ENCODE measurements at regions not wholly inside any gene's neighbourhood (a gene's known extent, or its start where the extent isn't known, plus 50 kb on each side); places are given as distances from the start of the nearest gene placed in this dataset.

DNA sequence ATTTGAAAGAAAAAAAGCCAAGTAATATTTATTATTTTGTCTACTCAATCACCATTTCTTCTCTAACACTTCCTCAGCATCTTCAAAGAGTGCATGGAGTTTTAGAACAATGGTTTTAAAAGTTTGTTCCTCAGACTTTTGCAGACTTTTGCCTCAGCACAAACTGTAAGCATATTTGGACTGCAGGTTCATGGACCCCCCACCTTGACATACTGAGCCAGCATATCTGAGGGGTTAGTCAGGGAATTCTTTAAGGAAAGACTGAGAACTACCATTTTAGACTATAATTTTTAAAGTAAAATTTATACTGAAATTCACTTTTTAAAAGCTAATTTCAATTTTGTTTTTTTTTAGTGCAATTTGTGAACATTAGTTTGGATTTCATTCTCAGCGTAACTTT, 1676.8 kb upstream of the PCDH20 start:
- H3K27ac ChIP-seq (ENCODE audit: low read depth, low read length): no peak overlapping the region
- H3K4me3 ChIP-seq (ENCODE audit: low read depth, low read length): no peak overlapping the region
- no peaks in the 10 kb centered on the region for H3K27me3 ChIP-seq (ENCODE audit: insufficient read depth, low read length)
- H3K36me3 ChIP-seq (ENCODE audit: insufficient read depth, low read length): no peaks in the 10 kb centered on the region
- H3K4me1 ChIP-seq (ENCODE audit: control insufficient read depth, insufficient read depth, low read length, unreplicated experiment): no peaks in the 10 kb centered on the region
- H2AFZ ChIP-seq (ENCODE audit: low read length, unreplicated experiment): no peak overlapping the region
- H3K79me2 ChIP-seq (ENCODE audit: control insufficient read depth, insufficient read depth, low read length, unreplicated experiment): no peaks in the 10 kb centered on the region

GRCh38 chr13:63090524-63090923, 1674.9 kb upstream of the PCDH20 start:
- Histone ChIP-seq H3K4me3 (ENCODE audit: low read depth, low read length) (no peak overlapping the region), H3K36me3 (ENCODE audit: insufficient read depth, low read length) (no peaks in the 10 kb centered on the region), H2AFZ (ENCODE audit: low read length, unreplicated experiment) (no peak overlapping the region), H3K4me1 (ENCODE audit: control insufficient read depth, insufficient read depth, low read length, unreplicated experiment) (no peaks in the 10 kb centered on the region), H3K27ac (ENCODE audit: low read depth, low read length) (no peak overlapping the region), H3K79me2 (ENCODE audit: control insufficient read depth, insufficient read depth, low read length, unreplicated experiment) (no peaks in the 10 kb centered on the region), H3K27me3 (ENCODE audit: insufficient read depth, low read length) (no peaks in the 10 kb centered on the region)

GRCh38 chr13:63088226-63088625, 1672.6 kb upstream of the PCDH20 start:
- H3K4me1 ChIP-seq (ENCODE audit: control insufficient read depth, insufficient read depth, low read length, unreplicated experiment): no peaks in the 10 kb centered on the region
- no peak overlapping the region for H3K27ac ChIP-seq (ENCODE audit: low read depth, low read length)
- no peak overlapping the region for H3K4me3 ChIP-seq (ENCODE audit: low read depth, low read length)
- H3K36me3 ChIP-seq (ENCODE audit: insufficient read depth, low read length): no peaks in the 10 kb centered on the region
- no peaks in the 10 kb centered on the region for H3K27me3 ChIP-seq (ENCODE audit: insufficient read depth, low read length)
- no peaks in the 10 kb centered on the region for H3K79me2 ChIP-seq (ENCODE audit: control insufficient read depth, insufficient read depth, low read length, unreplicated experiment)
- H2AFZ ChIP-seq (ENCODE audit: low read length, unreplicated experiment): no peak overlapping the region

- no peaks in the 10 kb centered on the region for H3K79me2 ChIP-seq (ENCODE audit: control insufficient read depth, insufficient read depth, low read length, unreplicated experiment)
- H3K27me3 ChIP-seq (ENCODE audit: insufficient read depth, low read length): no peaks in the 10 kb centered on the region
- H3K27ac ChIP-seq (ENCODE audit: low read depth, low read length): no peak overlapping the region
- H3K36me3 ChIP-seq (ENCODE audit: insufficient read depth, low read length): no peaks in the 10 kb centered on the region
- no peaks in the 10 kb centered on the region for H3K4me1 ChIP-seq (ENCODE audit: control insufficient read depth, insufficient read depth, low read length, unreplicated experiment)
- no peak overlapping the region for H3K4me3 ChIP-seq (ENCODE audit: low read depth, low read length)
- H2AFZ ChIP-seq (ENCODE audit: low read length, unreplicated experiment): no peak overlapping the region
Observed at GRCh38 chr13:63086286-63086685, 1670.6 kb upstream of the PCDH20 start.

GRCh38 chr13:63085851-63086250, 1670.2 kb upstream of the PCDH20 start:
- Histone ChIP-seq H3K36me3 (ENCODE audit: insufficient read depth, low read length) (no peaks in the 10 kb centered on the region), H3K79me2 (ENCODE audit: control insufficient read depth, insufficient read depth, low read length, unreplicated experiment) (no peaks in the 10 kb centered on the region), H3K27ac (ENCODE audit: low read depth, low read length) (no peak overlapping the region), H3K4me3 (ENCODE audit: low read depth, low read length) (no peak overlapping the region), H2AFZ (ENCODE audit: low read length, unreplicated experiment) (no peak overlapping the region), H3K27me3 (ENCODE audit: insufficient read depth, low read length) (no peaks in the 10 kb centered on the region), H3K4me1 (ENCODE audit: control insufficient read depth, insufficient read depth, low read length, unreplicated experiment) (no peaks in the 10 kb centered on the region)

GRCh38 chr13:63081400-63082014, 1665.9 kb upstream of the PCDH20 start:
- no peaks in the 10 kb centered on the region for H3K36me3 ChIP-seq (ENCODE audit: insufficient read depth, low read length)
- no peaks in the 10 kb centered on the region for H3K4me1 ChIP-seq (ENCODE audit: control insufficient read depth, insufficient read depth, low read length, unreplicated experiment)
- no peaks in the 10 kb centered on the region for H3K27me3 ChIP-seq (ENCODE audit: insufficient read depth, low read length)
- H3K27ac ChIP-seq (ENCODE audit: low read depth, low read length): no peak overlapping the region
- H3K4me3 ChIP-seq (ENCODE audit: low read depth, low read length): no peak overlapping the region
- H3K79me2 ChIP-seq (ENCODE audit: control insufficient read depth, insufficient read depth, low read length, unreplicated experiment): no peaks in the 10 kb centered on the region
- no peak overlapping the region for H2AFZ ChIP-seq (ENCODE audit: low read length, unreplicated experiment)

- H3K36me3 ChIP-seq (ENCODE audit: insufficient read depth, low read length): no peaks in the 10 kb centered on the region
- no peak overlapping the region for H3K4me3 ChIP-seq (ENCODE audit: low read depth, low read length)
- no peaks in the 10 kb centered on the region for H3K27me3 ChIP-seq (ENCODE audit: insufficient read depth, low read length)
- H3K79me2 ChIP-seq (ENCODE audit: control insufficient read depth, insufficient read depth, low read length, unreplicated experiment): no peaks in the 10 kb centered on the region
- no peaks in the 10 kb centered on the region for H3K4me1 ChIP-seq (ENCODE audit: control insufficient read depth, insufficient read depth, low read length, unreplicated experiment)
- H2AFZ ChIP-seq (ENCODE audit: low read length, unreplicated experiment): no peak overlapping the region
- no peak overlapping the region for H3K27ac ChIP-seq (ENCODE audit: low read depth, low read length)
Observed at GRCh38 chr13:63075126-63075525, 1659.5 kb upstream of the PCDH20 start.

DNA sequence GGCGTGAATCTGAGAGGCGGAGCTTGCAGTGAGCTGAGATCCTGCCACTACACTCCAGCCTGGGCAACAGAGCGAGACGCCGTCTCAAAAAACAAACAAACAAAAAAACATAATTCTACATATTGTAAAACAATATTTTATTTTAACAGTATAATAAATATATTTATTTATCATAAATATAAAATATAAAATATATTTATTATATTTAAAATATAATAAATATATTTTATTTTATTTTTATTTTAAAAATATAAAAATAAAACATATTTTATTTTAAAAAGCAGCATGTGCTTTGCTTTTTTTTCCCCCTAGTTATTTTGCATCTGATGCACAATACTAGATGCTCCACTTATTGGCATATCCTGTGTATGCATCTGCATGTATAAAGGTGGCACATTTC, 1634.6 kb upstream of the PCDH20 start:
- no peaks in the 10 kb centered on the region for H3K4me1 ChIP-seq (ENCODE audit: control insufficient read depth, insufficient read depth, low read length, unreplicated experiment)

GRCh38 chr13:63048653-63049052, 1633.0 kb upstream of the PCDH20 start:
- Histone ChIP-seq H3K4me3 (ENCODE audit: low read depth, low read length) (no peak overlapping the region), H3K79me2 (ENCODE audit: control insufficient read depth, insufficient read depth, low read length, unreplicated experiment) (no peaks in the 10 kb centered on the region), H2AFZ (ENCODE audit: low read length, unreplicated experiment) (no peak overlapping the region)

More for the DNA sequence above, 1634.6 kb upstream of the PCDH20 start:
- Histone ChIP-seq H3K4me3 (ENCODE audit: low read depth, low read length) (no peak overlapping the region), H3K36me3 (ENCODE audit: insufficient read depth, low read length) (no peaks in the 10 kb centered on the region), H2AFZ (ENCODE audit: low read length, unreplicated experiment) (no peak overlapping the region), H3K79me2 (ENCODE audit: control insufficient read depth, insufficient read depth, low read length, unreplicated experiment) (no peaks in the 10 kb centered on the region), H3K27me3 (ENCODE audit: insufficient read depth, low read length) (no peaks in the 10 kb centered on the region), H3K27ac (ENCODE audit: low read depth, low read length) (no peak overlapping the region)

GRCh38 chr13:63044589-63045313, 1629.1 kb upstream of the PCDH20 start:
- Histone ChIP-seq H3K79me2 (ENCODE audit: control insufficient read depth, insufficient read depth, low read length, unreplicated experiment) (no peaks in the 10 kb centered on the region), H3K4me3 (ENCODE audit: low read depth, low read length) (no peak overlapping the region), H3K27me3 (ENCODE audit: insufficient read depth, low read length) (no peaks in the 10 kb centered on the region), H3K4me1 (ENCODE audit: control insufficient read depth, insufficient read depth, low read length, unreplicated experiment) (no peaks in the 10 kb centered on the region), H2AFZ (ENCODE audit: low read length, unreplicated experiment) (no peak overlapping the region), H3K36me3 (ENCODE audit: insufficient read depth, low read length) (no peaks in the 10 kb centered on the region), H3K27ac (ENCODE audit: low read depth, low read length) (no peak overlapping the region)

More at GRCh38 chr13:63048653-63049052, 1633.0 kb upstream of the PCDH20 start:
- Histone ChIP-seq H3K27me3 (ENCODE audit: insufficient read depth, low read length) (no peaks in the 10 kb centered on the region), H3K4me1 (ENCODE audit: control insufficient read depth, insufficient read depth, low read length, unreplicated experiment) (no peaks in the 10 kb centered on the region), H3K27ac (ENCODE audit: low read depth, low read length) (no peak overlapping the region), H3K36me3 (ENCODE audit: insufficient read depth, low read length) (no peaks in the 10 kb centered on the region)

GRCh38 chr13:63042686-63043085, 1627.0 kb upstream of the PCDH20 start:
- no peak overlapping the region for H3K27ac ChIP-seq (ENCODE audit: low read depth, low read length)

More at GRCh38 chr13:63042686-63043085, 1627.0 kb upstream of the PCDH20 start:
- Histone ChIP-seq H3K79me2 (ENCODE audit: control insufficient read depth, insufficient read depth, low read length, unreplicated experiment) (no peaks in the 10 kb centered on the region), H3K4me1 (ENCODE audit: control insufficient read depth, insufficient read depth, low read length, unreplicated experiment) (no peaks in the 10 kb centered on the region), H2AFZ (ENCODE audit: low read length, unreplicated experiment) (no peak overlapping the region), H3K36me3 (ENCODE audit: insufficient read depth, low read length) (no peaks in the 10 kb centered on the region), H3K4me3 (ENCODE audit: low read depth, low read length) (no peak overlapping the region), H3K27me3 (ENCODE audit: insufficient read depth, low read length) (no peaks in the 10 kb centered on the region)

Data from ACC112 (cell line).